WTC11 (cell line): ENCODE measurements at regions not wholly inside any gene's neighbourhood (a gene's known extent, or its start where the extent isn't known, plus 50 kb on each side); places are given as distances from the start of the nearest gene placed in this dataset.

ENCODE experiments used
- ATAC-seq: fragments of 200-7000 bp; cut with Tn5 transposase; 2 replicates; pipeline ENCODE4 v1.10.0; 2021; ENCODE audit warnings: mild to moderate bottlenecking, moderate library complexity
- CTCF ChIA-PET: fragments of 300-600 bp; sonication (Branson Sonifier 250); formaldehyde crosslinking; loops from one replicate; lab custom pipeline; 2021; ENCODE audit warnings: antibody characterized with exemption; lab: Charles Lee
- POLR2A ChIA-PET: fragments of 350-600 bp; sonication (Branson Sonifier 250); formaldehyde crosslinking; loops from one replicate; lab custom pipeline; 2021; ENCODE audit warnings: antibody characterized with exemption; lab: Charles Lee
- DNase-seq: peaks from one replicate; pipeline ENCODE4 v3.0.0; 2021; ENCODE audit warnings: low spot score
- H3K27ac Mint-ChIP-seq: 2 replicates; pipeline ENCODE4 v1.8.0; 2021; ENCODE audit warnings: mixed read lengths
- H3K27me3 Mint-ChIP-seq: 2 replicates; pipeline ENCODE4 v1.8.0; 2021; ENCODE audit warnings: low read depth, mild to moderate bottlenecking, moderate library complexity, mixed read lengths
- H3K36me3 Mint-ChIP-seq: 2 replicates; pipeline ENCODE4 v1.8.0; 2021; ENCODE audit warnings: mixed read lengths
- H3K4me1 Mint-ChIP-seq: 2 replicates; pipeline ENCODE4 v1.8.0; 2022; ENCODE audit warnings: mixed read lengths
- H3K4me3 Mint-ChIP-seq: 2 replicates; pipeline ENCODE4 v1.8.0; 2021; ENCODE audit warnings: mild to moderate bottlenecking, moderate library complexity, mixed read lengths
- H3K9me3 Mint-ChIP-seq: 2 replicates; pipeline ENCODE4 v1.8.0; 2021; ENCODE audit warnings: mixed read lengths
- CTCF ChIP-seq: fragments of 200-600 bp; IDR thresholded peaks from 2 replicates; pipeline ENCODE4 v1.8.0; 2022; ENCODE audit warnings: antibody characterized with exemption
- E2F1 ChIP-seq: sonication (generic); formaldehyde crosslinking; IDR thresholded peaks from 2 replicates; pipeline ENCODE4 v1.8.0; 2022; ENCODE audit warnings: mild to moderate bottlenecking, missing genetic modification reagents
- E2F5 ChIP-seq: sonication (generic); formaldehyde crosslinking; IDR thresholded peaks from 2 replicates; pipeline ENCODE4 v1.8.1; 2022; ENCODE audit warnings: mild to moderate bottlenecking, moderate library complexity, missing genetic modification reagents
- ESRRA ChIP-seq: sonication (generic); formaldehyde crosslinking; IDR thresholded peaks from 2 replicates; pipeline ENCODE4 v1.8.1; 2022; ENCODE audit warnings: mild to moderate bottlenecking, missing genetic modification reagents, borderline replicate concordance
- ETV6 ChIP-seq: sonication (generic); formaldehyde crosslinking; IDR thresholded peaks from 2 replicates; pipeline ENCODE4 v1.8.1; 2022; ENCODE audit warnings: mild to moderate bottlenecking, missing genetic modification reagents
- HMGA2 ChIP-seq: fragments of 250-450 bp; sonication (Bioruptor Pico); IDR thresholded peaks from 2 replicates; pipeline ENCODE4 v1.4.0; 2021; ENCODE audit warnings: mild to moderate bottlenecking, moderate library complexity
- KAT7 ChIP-seq: sonication (generic); formaldehyde crosslinking; IDR thresholded peaks from 2 replicates; pipeline ENCODE4 v1.8.1; 2023; ENCODE audit warnings: missing genetic modification reagents, mild to moderate bottlenecking, borderline replicate concordance
- MAX ChIP-seq: sonication (generic); formaldehyde crosslinking; IDR thresholded peaks from 2 replicates; pipeline ENCODE4 v1.8.0; 2022; ENCODE audit warnings: mild to moderate bottlenecking, missing genetic modification reagents
- MLX ChIP-seq: sonication (generic); formaldehyde crosslinking; IDR thresholded peaks from 2 replicates; pipeline ENCODE4 v1.8.1; 2023; ENCODE audit warnings: mild to moderate bottlenecking, missing genetic modification reagents, moderate library complexity
- NFE2L1 ChIP-seq: sonication (generic); formaldehyde crosslinking; IDR thresholded peaks from 2 replicates; pipeline ENCODE4 v1.8.1; 2023; ENCODE audit warnings: missing genetic modification reagents
- NR1H2 ChIP-seq: sonication (generic); formaldehyde crosslinking; IDR thresholded peaks from 2 replicates; pipeline ENCODE4 v1.9.0; 2021; ENCODE audit warnings: mild to moderate bottlenecking, moderate library complexity, missing genetic modification reagents
- PRDM15 ChIP-seq: sonication (generic); formaldehyde crosslinking; IDR thresholded peaks from 2 replicates; pipeline ENCODE4 v1.8.0; 2022; ENCODE audit warnings: missing genetic modification reagents
- RORB ChIP-seq: fragments of 250-450 bp; sonication (Bioruptor Pico); IDR thresholded peaks from 2 replicates; pipeline ENCODE4 v1.9.0; 2021; ENCODE audit warnings: mild to moderate bottlenecking
- SMAD4 ChIP-seq: sonication (generic); formaldehyde crosslinking; IDR thresholded peaks from 2 replicates; pipeline ENCODE4 v1.8.0; 2022; ENCODE audit warnings: mild to moderate bottlenecking, missing genetic modification reagents
- SP1 ChIP-seq: sonication (generic); formaldehyde crosslinking; conservative IDR thresholded peaks from 2 replicates; pipeline ENCODE4 v1.8.1; 2022; ENCODE audit warnings: missing genetic modification reagents
- TEAD1 ChIP-seq: sonication (generic); formaldehyde crosslinking; IDR thresholded peaks from 2 replicates; pipeline ENCODE4 v1.8.0; 2022; ENCODE audit warnings: mild to moderate bottlenecking, missing genetic modification reagents
- TEAD4 ChIP-seq: sonication (generic); formaldehyde crosslinking; IDR thresholded peaks from 2 replicates; pipeline ENCODE4 v1.8.0; 2022; ENCODE audit warnings: mild to moderate bottlenecking, missing genetic modification reagents
- USF2 ChIP-seq: sonication (generic); formaldehyde crosslinking; IDR thresholded peaks from 2 replicates; pipeline ENCODE4 v1.8.1; 2023; ENCODE audit warnings: mild to moderate bottlenecking, missing genetic modification reagents, moderate library complexity
- ZNF121 ChIP-seq: sonication (generic); formaldehyde crosslinking; IDR thresholded peaks from 2 replicates; pipeline ENCODE4 v1.8.0; 2023; ENCODE audit warnings: missing genetic modification reagents
- ZNF138 ChIP-seq: sonication (generic); formaldehyde crosslinking; conservative IDR thresholded peaks from 2 replicates; pipeline ENCODE4 v1.8.1; 2022; ENCODE audit warnings: mild to moderate bottlenecking, moderate library complexity, missing genetic modification reagents
- ZNF263 ChIP-seq: sonication (generic); formaldehyde crosslinking; IDR thresholded peaks from 2 replicates; pipeline ENCODE4 v1.8.1; 2022; ENCODE audit warnings: low read depth, mild to moderate bottlenecking, moderate library complexity, missing genetic modification reagents
- ZNF416 ChIP-seq: fragments of 250-450 bp; sonication (Bioruptor Pico); IDR thresholded peaks from 2 replicates; pipeline ENCODE4 v1.9.0; 2021; ENCODE audit warnings: mild to moderate bottlenecking, inconsistent platforms
- ZNF425 ChIP-seq: fragments of 250-450 bp; sonication (Bioruptor Pico); conservative IDR thresholded peaks from 2 replicates; pipeline ENCODE4 v1.9.0; 2021; ENCODE audit warnings: mild to moderate bottlenecking

- TF ChIP-seq MLX = no peak
- no peak for TF ChIP-seq ZNF121 (CRISPR knock-in tag)
These were observed 278.8 kb downstream of the RND3 start (continued) for GRCh38 chr2:150208689-150209088.

- CTCF ChIA-PET = no interaction called here
- no peak for TF ChIP-seq ZNF425
- TF ChIP-seq NFE2L1 (CRISPR knock-in tag) = no peak
- no peak for TF ChIP-seq CTCF
- TF ChIP-seq ZNF121 (CRISPR knock-in tag) = no peak
- TF ChIP-seq ZNF416 = no peak
- no peak for TF ChIP-seq ZNF138 (CRISPR knock-in tag)
- TF ChIP-seq ESRRA (CRISPR knock-in tag) = no peak
- TF ChIP-seq MAX = no peak
- TF ChIP-seq USF2 (CRISPR knock-in tag) = no peak
- no peak for TF ChIP-seq NR1H2 (CRISPR knock-in tag)
- no peak for TF ChIP-seq MLX
- no peak for TF ChIP-seq ZNF263 (CRISPR knock-in tag)
- no peak for TF ChIP-seq KAT7
- TF ChIP-seq TEAD1 (CRISPR knock-in tag) = no peak
- H3K4me1 Mint-ChIP-seq = peaks cover 29% of the 10 kb centered on the region
- POLR2A ChIA-PET = no interaction called here
- H3K4me3 Mint-ChIP-seq = no peak overlapping the region
- no peak for DNase-seq
- H3K9me3 Mint-ChIP-seq = no peaks in the 10 kb centered on the region
- H3K27me3 Mint-ChIP-seq = no peaks in the 10 kb centered on the region
- no peak overlapping the region for H3K27ac Mint-ChIP-seq
- H3K36me3 Mint-ChIP-seq = no peaks in the 10 kb centered on the region
- ATAC-seq = no peak
These were observed 279.5 kb downstream of the RND3 start for GRCh38 chr2:150207979-150208378.

- Mint-ChIP-seq H3K27me3 (no peaks in the 10 kb centered on the region), H3K27ac (no peak overlapping the region), H3K9me3 (no peaks in the 10 kb centered on the region), H3K4me1 (peaks cover 14% of the 10 kb centered on the region), H3K36me3 (no peaks in the 10 kb centered on the region), H3K4me3 (no peak overlapping the region)
- DNase-seq (no peak), ATAC-seq (no peak)
- ChIA-PET POLR2A (no interaction called here), CTCF (no interaction called here)
- no peak for TF ChIP-seq TEAD4
- TF ChIP-seq USF2 (CRISPR knock-in tag) = no peak
- TF ChIP-seq HMGA2 (CRISPR knock-in tag) = no peak
- no peak for TF ChIP-seq PRDM15
- TF ChIP-seq E2F5 = no peak
- TF ChIP-seq SP1 = no peak
- TF ChIP-seq E2F1 = no peak
- no peak for TF ChIP-seq SMAD4 (CRISPR knock-in tag)
- no peak for TF ChIP-seq RORB (CRISPR knock-in tag)
- no peak for TF ChIP-seq ETV6 (CRISPR knock-in tag)
These were observed 283.0 kb downstream of the RND3 start for GRCh38 chr2:150204451-150204850.
